A549 (cell line): ENCODE measurements at regions not wholly inside any gene's neighbourhood (a gene's known extent, or its start where the extent isn't known, plus 50 kb on each side); places are given as distances from the start of the nearest gene placed in this dataset.
"Not testable (repeated sequence)": the region's sequence is repeated elsewhere in the genome, so short reads cannot be mapped to it uniquely, and the experiment has no call there.

Experiments used
- ATAC-seq, 2 experiments: fragments of 200-7000 bp in 1 of 2; fragments of >200 bp in 1 of 2; cut with Nextera tagmentation in 1 of 2; cut with Tn5 transposase in 1 of 2; 3 replicates each; pipeline versions ENCODE4 v1.8.0 to v1.9.1; 2018 to 2020; ENCODE audit warnings: mild to moderate bottlenecking in 1 of 2, moderate library complexity in 1 of 2
- CTCF ChIA-PET: fragments of 300-600 bp; sonication (Branson Sonifier 250); formaldehyde crosslinking; extraction: SDS; loops from one replicate; lab custom pipeline; 2021; ENCODE audit warnings: antibody characterized with exemption, inconsistent platforms; lab: Yijun Ruan, JAX
- POLR2A ChIA-PET: fragments of 350-600 bp; formaldehyde crosslinking; extraction: SDS; loops from one replicate; lab custom pipeline; 2021; ENCODE audit warnings: antibody characterized with exemption, inconsistent platforms; lab: Yijun Ruan, JAX
- DNase-seq, 2 experiments: peaks; one replicate each; pipeline versions ENCODE4 v3.0.0 to v3.0.0-alpha.2; 2011 to 2016; ENCODE audit warnings: low read depth in 1 of 2, low spot score in 1 of 2
- FAIRE-seq: peaks from 2 replicates; lab custom pipeline; 2011; peaks lifted over from hg19 to GRCh38; lab: Jason Lieb, UNC
- H3K27ac ChIP-seq, 2 experiments: fragments of >200 bp; sonication (Bioruptor Twin); formaldehyde crosslinking; 3 replicates each; pipeline ENCODE4 v1.5.1; 2016 to 2017
- H3K4me1 ChIP-seq: fragments of >200 bp; sonication (Bioruptor Twin); formaldehyde crosslinking; 3 replicates; pipeline ENCODE4 v1.6.1; 2016
- H3K4me2 ChIP-seq: fragments of >200 bp; sonication (Bioruptor Twin); formaldehyde crosslinking; 3 replicates; pipeline ENCODE4 v1.6.1; 2016
- H3K4me3 ChIP-seq: fragments of >200 bp; sonication (Bioruptor Twin); formaldehyde crosslinking; 3 replicates; pipeline ENCODE4 v1.5.1; 2016
- H3K9me3 ChIP-seq: fragments of >200 bp; sonication (Bioruptor Twin); formaldehyde crosslinking; 3 replicates; pipeline ENCODE4 v1.6.1; 2016
- BHLHE40 ChIP-seq: IDR thresholded peaks from 2 replicates; pipeline ENCODE4 v1.6.1; 2012; ENCODE audit warnings: low read depth, low read length, inconsistent platforms
- CEBPB ChIP-seq, 2 experiments: fragments of >200 bp in 1 of 2; sonication (Bioruptor Twin) in 1 of 2; formaldehyde crosslinking in 1 of 2; IDR thresholded peaks; 2 replicates each; pipeline ENCODE4 v1.6.1; 2012 to 2016
- CTCF ChIP-seq: fragments of >200 bp; sonication (Bioruptor Twin); formaldehyde crosslinking; IDR thresholded peaks from 3 replicates; pipeline ENCODE4 v1.5.1; 2016
- EHF ChIP-seq: fragments of 250-450 bp; sonication (Bioruptor Pico); IDR thresholded peaks from 2 replicates; pipeline ENCODE4 v1.5.0; 2020; ENCODE audit warnings: mild to moderate bottlenecking
- ESRRA ChIP-seq: fragments of 150-350 bp; IDR thresholded peaks from 2 replicates; pipeline ENCODE4 v1.6.1; 2014; ENCODE audit warnings: mild to moderate bottlenecking, low read length, borderline replicate concordance
- FOXS1 ChIP-seq: fragments of 250-450 bp; sonication (Bioruptor Pico); IDR thresholded peaks from 2 replicates; pipeline ENCODE4 v1.5.0; 2020; ENCODE audit warnings: mild to moderate bottlenecking, moderate library complexity
- GATA3 ChIP-seq: IDR thresholded peaks from 2 replicates; pipeline ENCODE4 v1.6.1; 2012; ENCODE audit warnings: borderline replicate concordance
- HEYL ChIP-seq: fragments of 250-450 bp; sonication (Bioruptor Pico); IDR thresholded peaks from 2 replicates; pipeline ENCODE4 v1.8.0; 2021; ENCODE audit warnings: mild to moderate bottlenecking, moderate library complexity
- HOXA7 ChIP-seq: fragments of 250-450 bp; sonication (Bioruptor Pico); IDR thresholded peaks from 2 replicates; pipeline ENCODE4 v1.5.0; 2020; ENCODE audit warnings: mild to moderate bottlenecking, moderate library complexity
- KDM1A ChIP-seq: fragments of 200-600 bp; sonication (generic); IDR thresholded peaks from 2 replicates; pipeline ENCODE4 v1.6.1; 2016; ENCODE audit warnings: low read depth, mild to moderate bottlenecking
- KDM5A ChIP-seq: fragments of 200-600 bp; sonication (generic); IDR thresholded peaks from 2 replicates; pipeline ENCODE4 v1.6.1; 2016; ENCODE audit warnings: antibody characterized with exemption, mild to moderate bottlenecking
- MAFK ChIP-seq: fragments of 450-650 bp; IDR thresholded peaks from 2 replicates; pipeline ENCODE4 v1.6.1; 2014; ENCODE audit not compliant: partially characterized antibody
- NR3C1 ChIP-seq: fragments of >200 bp; sonication (Bioruptor Twin); formaldehyde crosslinking; IDR thresholded peaks from 3 replicates; pipeline ENCODE4 v1.6.1; 2017
- PHF8 ChIP-seq: fragments of 200-600 bp; sonication (generic); IDR thresholded peaks from 2 replicates; pipeline ENCODE4 v1.6.1; 2016; ENCODE audit warnings: low read depth, mild to moderate bottlenecking, antibody characterized with exemption, moderate library complexity, borderline replicate concordance
- POLR2AphosphoS2 ChIP-seq: conservative IDR thresholded peaks from 2 replicates; pipeline ENCODE4 v1.6.1; 2012; ENCODE audit warnings: low read length, improper control_type of control experiment, inconsistent platforms
- TFCP2L1 ChIP-seq: fragments of 250-450 bp; sonication (Bioruptor Pico); IDR thresholded peaks from 2 replicates; pipeline ENCODE4 v1.5.0; 2021; ENCODE audit warnings: mild to moderate bottlenecking
- ZC3H11A ChIP-seq: fragments of 450-650 bp; IDR thresholded peaks from 2 replicates; pipeline ENCODE4 v1.6.1; 2014; ENCODE audit warnings: antibody characterized with exemption, mild to moderate bottlenecking
- WGBS: methylation state at CpG from one replicate; pipeline ENCODE4 v1.1.6; 2017; ENCODE audit errors: missing lambda C conversion rate; 5-methylcytosine and 5-hydroxymethylcytosine counted together
- TF ChIP-seq, protein P1 (sequence below): fragments of 150-350 bp; IDR thresholded peaks from 2 replicates; pipeline ENCODE4 v1.6.1; 2014; ENCODE audit warnings: low read depth, mild to moderate bottlenecking, low read length
- TF ChIP-seq, protein P2 (sequence below): fragments of >200 bp; sonication (Bioruptor Twin); formaldehyde crosslinking; IDR thresholded peaks from 3 replicates; pipeline ENCODE4 v1.6.1; 2016

DNA sequence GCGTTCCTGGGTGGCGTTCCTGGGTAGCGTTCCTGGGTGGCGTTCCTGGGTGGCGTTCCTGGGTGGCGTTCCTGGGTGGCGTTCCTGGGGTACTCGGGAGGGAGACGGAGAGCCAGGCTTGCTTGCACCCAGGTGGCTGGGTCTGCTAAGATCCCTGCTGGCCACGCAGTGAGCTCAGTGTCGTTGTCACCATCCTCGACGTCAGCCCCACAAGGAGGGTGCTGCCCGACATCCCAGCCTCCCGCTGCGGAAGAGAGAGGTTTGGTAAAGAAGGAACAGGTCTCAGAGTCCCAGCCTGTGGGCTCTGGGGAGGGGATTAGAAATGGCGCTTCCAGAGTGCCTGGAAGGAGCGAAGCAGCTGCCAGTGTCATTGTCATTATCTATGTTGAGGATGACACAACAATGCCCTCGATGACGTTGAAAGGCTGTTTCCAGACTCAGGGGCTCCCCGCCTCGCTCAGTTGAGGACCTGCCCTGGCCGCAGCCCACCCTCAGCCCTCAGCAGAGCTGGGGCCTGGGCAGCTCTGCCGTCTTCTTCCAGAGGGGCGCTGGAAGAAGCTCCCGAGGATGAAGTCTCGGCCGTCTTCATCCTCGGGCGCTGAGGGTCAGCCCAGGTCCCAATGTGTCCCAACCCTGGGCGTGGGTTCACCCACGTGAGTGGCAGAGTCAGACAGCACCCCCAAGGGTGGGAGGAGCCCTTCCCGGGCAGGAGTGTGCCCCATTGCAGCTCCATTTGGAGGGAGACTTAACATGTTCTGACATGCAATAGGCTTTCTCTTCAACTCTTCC is 328.8 kb downstream of the ADGRD1 start:
- no peak overlapping the region for H3K4me2 ChIP-seq
- TF ChIP-seq HOXA7 (CRISPR knock-in tag) (no peak), ZC3H11A (no peak), BHLHE40 (no peak), NR3C1 (no peak), HEYL (CRISPR knock-in tag) (no peak), CEBPB (IDR thresholded peaks at IDR 0.05) (no peak), MAFK (no peak), KDM1A (no peak), CTCF (no peak), ESRRA (no peak), EHF (no peak), GATA3 (no peak), FOXS1 (no peak)
- TF ChIP-seq, protein P1, sequence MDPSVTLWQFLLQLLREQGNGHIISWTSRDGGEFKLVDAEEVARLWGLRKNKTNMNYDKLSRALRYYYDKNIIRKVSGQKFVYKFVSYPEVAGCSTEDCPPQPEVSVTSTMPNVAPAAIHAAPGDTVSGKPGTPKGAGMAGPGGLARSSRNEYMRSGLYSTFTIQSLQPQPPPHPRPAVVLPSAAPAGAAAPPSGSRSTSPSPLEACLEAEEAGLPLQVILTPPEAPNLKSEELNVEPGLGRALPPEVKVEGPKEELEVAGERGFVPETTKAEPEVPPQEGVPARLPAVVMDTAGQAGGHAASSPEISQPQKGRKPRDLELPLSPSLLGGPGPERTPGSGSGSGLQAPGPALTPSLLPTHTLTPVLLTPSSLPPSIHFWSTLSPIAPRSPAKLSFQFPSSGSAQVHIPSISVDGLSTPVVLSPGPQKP, result no peak
- ATAC-seq (no peak), DNase-seq (no peak), FAIRE-seq (no peak)
- ChIA-PET CTCF (interaction anchor here (0.6 kb wide), 1 partner anchor 953 kb away, joined by 4 read pairs; no protein-coding TSS in a partner anchor), POLR2A (no interaction called here)
- H3K9me3 ChIP-seq, result no peaks in the 10 kb centered on the region
- 0 out of 6 replicates have a peak overlapping the region, but pooled peaks of 1 of the 2 experiments have one; percentile 7 for H3K27ac ChIP-seq
- WGBS, result 89% methylated on average over 33 of the region's 33 CpGs
- H3K4me3 ChIP-seq, result no peak overlapping the region
- peaks cover 4% of the 10 kb centered on the region; the same call in 1 of the 3 replicates for H3K4me1 ChIP-seq

DNA sequence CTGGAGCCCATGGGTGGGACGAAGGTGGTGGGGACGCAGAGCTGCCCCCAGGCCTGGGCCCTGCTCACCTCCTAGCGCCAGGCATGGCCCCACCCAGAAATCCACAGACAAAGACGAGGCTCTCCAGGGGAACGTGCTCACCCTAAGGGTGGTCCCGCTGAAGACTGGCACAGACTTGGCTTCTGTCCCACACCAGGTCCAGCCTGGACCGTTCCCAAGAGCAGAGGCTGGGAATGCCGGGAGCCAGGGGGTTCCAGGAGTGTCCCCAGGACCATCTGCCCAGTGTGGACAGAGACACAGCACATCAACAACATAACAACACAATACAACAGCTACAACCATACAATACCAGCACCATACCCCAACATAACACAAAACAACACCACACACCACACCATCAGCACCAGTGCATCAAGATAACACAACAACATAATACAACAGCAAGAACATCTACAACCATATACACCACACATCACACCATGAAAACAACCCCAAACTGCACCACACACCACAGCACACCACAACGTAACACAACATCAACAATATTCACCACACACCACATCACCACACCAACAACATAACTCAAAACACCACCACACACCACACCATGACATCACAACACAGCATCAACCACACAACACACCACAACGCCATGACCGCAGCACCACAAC is 329.6 kb downstream of the ADGRD1 start:
- no peak for ATAC-seq
- ChIA-PET POLR2A (no interaction called here), CTCF (no interaction called here)
- WGBS, result 97% methylated on average over 3 of the region's 11 CpGs
- H3K4me2 ChIP-seq, result no peak overlapping the region
- FAIRE-seq, result no peak
- no peaks in the 10 kb centered on the region for H3K9me3 ChIP-seq
- TF ChIP-seq, protein P2, sequence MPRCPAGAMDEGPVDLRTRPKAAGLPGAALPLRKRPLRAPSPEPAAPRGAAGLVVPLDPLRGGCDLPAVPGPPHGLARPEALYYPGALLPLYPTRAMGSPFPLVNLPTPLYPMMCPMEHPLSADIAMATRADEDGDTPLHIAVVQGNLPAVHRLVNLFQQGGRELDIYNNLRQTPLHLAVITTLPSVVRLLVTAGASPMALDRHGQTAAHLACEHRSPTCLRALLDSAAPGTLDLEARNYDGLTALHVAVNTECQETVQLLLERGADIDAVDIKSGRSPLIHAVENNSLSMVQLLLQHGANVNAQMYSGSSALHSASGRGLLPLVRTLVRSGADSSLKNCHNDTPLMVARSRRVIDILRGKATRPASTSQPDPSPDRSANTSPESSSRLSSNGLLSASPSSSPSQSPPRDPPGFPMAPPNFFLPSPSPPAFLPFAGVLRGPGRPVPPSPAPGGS, result no peak
- TF ChIP-seq KDM5A (no peak), TFCP2L1 (CRISPR knock-in tag) (no peak), PHF8 (no peak), ZC3H11A (no peak), CEBPB (IDR thresholded peaks at IDR 0.05) (no peak), POLR2AphosphoS2 (no peak)
- no peak for DNase-seq
- H3K4me1 ChIP-seq, result peaks cover 4% of the 10 kb centered on the region; the same call in 1 of the 3 replicates
- H3K4me3 ChIP-seq, result no peak overlapping the region
- H3K27ac ChIP-seq, result no peak overlapping the region

GRCh38 chr12:131283862-131284825 is 330.4 kb downstream of the ADGRD1 start:
- H3K4me2 ChIP-seq, POLR2A ChIA-PET, DNase-seq, H3K4me3 ChIP-seq, ATAC-seq, H3K9me3 ChIP-seq, H3K27ac ChIP-seq, FAIRE-seq, H3K4me1 ChIP-seq: not testable (repeated sequence)
- CTCF ChIA-PET, result interaction anchor here (1.0 to 1.1 kb wide), 2 partner anchors 178 to 546 kb away, joined by 3 read pairs; no protein-coding TSS in a partner anchor
- WGBS, result 96% methylated on average over 20 of the region's 32 CpGs

DNA sequence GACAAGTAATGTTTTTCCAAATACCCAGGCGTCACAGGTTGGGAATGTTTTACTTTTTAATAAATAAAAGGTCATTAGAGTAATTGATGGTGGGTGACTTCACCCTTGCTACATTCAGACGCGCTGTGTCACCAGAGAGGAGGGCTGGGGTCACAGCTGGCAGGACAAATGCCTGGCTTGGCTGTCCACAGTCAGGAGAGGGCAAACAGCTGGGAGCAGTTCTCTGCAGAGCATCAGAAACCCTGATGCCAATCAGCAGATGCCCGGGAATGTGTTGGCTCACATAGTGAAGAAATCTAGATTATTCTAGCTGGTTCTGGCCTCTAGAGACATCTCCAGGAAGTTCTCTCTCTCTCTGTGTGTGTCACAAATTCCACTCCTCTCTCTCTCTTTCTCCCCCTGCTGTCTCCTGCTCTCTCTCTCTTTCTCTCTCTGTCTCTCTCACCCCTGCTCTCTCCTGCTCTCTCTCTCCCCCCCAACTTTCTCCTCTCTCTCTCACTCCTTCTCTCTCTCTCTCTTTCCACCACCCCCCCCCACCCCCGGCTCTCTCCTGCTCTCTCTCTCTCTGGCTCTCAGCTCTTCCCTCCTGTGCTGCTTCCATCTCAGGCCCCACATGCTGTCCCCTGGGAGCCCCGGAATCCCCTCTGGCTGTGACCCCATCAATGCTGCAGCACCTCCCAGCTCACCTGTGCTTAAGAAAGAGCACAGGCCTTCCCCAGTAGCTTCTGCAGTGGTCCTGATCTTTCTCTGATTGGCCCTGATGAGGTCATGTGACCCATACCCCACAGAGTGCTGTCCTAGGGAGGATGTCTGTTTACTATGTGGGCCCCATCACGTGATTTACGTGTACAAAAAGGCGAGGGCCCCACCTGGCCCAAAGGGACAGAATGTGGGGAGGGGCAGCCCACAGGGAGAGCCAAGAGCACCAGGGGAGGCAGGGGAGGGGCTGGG is 331.5 kb downstream of the ADGRD1 start:
- POLR2A ChIA-PET, H3K4me3 ChIP-seq, FAIRE-seq, H3K9me3 ChIP-seq, H3K4me1 ChIP-seq, H3K4me2 ChIP-seq: not testable (repeated sequence)
- CTCF ChIA-PET, result interaction anchor here (1.0 to 1.1 kb wide), 2 partner anchors 179 to 545 kb away, joined by 3 read pairs; no protein-coding TSS in a partner anchor
- ATAC-seq (peak; percentile 54 to 67; a peak in 5 of 6 replicates), DNase-seq (peak in 1 of 2 experiments; percentile 48)
- 59% methylated on average over 5 of the region's 9 CpGs for WGBS
- peak overlapping the region; percentile 9 to 65; a peak in 3 of 6 replicates for H3K27ac ChIP-seq
